K562 (cell line): ENCODE measurements at regions not wholly inside any gene's neighbourhood (a gene's known extent, or its start where the extent isn't known, plus 50 kb on each side); places are given as distances from the start of the nearest gene placed in this dataset.

Source experiments
- ATAC-seq: fragments of 200-7000 bp; cut with Tn5 transposase; 3 replicates; pipeline ENCODE4 v1.9.1; 2020; ENCODE audit warnings: moderate library complexity
- BruUV-seq: library from RNA; stranded (reverse); fragments of 400-500 nt; replicated peaks from 2 replicates; lab custom pipeline; 2021; lab: Mats Ljungman, UMichigan
- CTCF ChIA-PET: fragments of 300-600 bp; formaldehyde crosslinking; extraction: SDS; loops from one replicate; lab custom pipeline; 2021; ENCODE audit warnings: low intra/inter-chr PET ratio; lab: Yijun Ruan, JAX
- POLR2A ChIA-PET: fragments of 300-600, 350-650 bp; sonication (Branson Sonifier 250); formaldehyde crosslinking; extraction: SDS; loops from one replicate; lab custom pipeline; 2021; ENCODE audit warnings: antibody characterized with exemption, inconsistent platforms; lab: Yijun Ruan, JAX
- DNase-seq, 4 experiments: peaks; one replicate each; pipeline versions ENCODE4 v3.0.0 to v3.0.0-alpha.2; 2011 to 2018; ENCODE audit warnings: low spot score in 3 of 4, mixed read lengths in 3 of 4; ENCODE audit errors: extremely low read depth in 1 of 4
- FAIRE-seq: peaks from 2 replicates; lab custom pipeline; 2011; peaks lifted over from hg19 to GRCh38; lab: Jason Lieb, UNC
- H2AFZ ChIP-seq: 2 replicates; pipeline ENCODE4 v1.6.0; 2011; ENCODE audit warnings: low read depth, low read length, control low read depth, inconsistent platforms
- H3K27ac ChIP-seq: fragments of 200-600 bp; 3 replicates; pipeline ENCODE4 v1.8.0; 2011; ENCODE audit warnings: low read depth, mild to moderate bottlenecking, control low read depth, inconsistent platforms, low read length, moderate library complexity, mixed read lengths; ENCODE audit errors: extremely low read depth
- H3K27me3 ChIP-seq, 2 experiments: fragments of 300-600 bp in 1 of 2; 2 replicates in 1 of 2; 3 replicates in 1 of 2; pipeline versions ENCODE4 v1.6.0 to v1.8.0; 2011; ENCODE audit warnings: inconsistent platforms in 2 of 2, low read length in 2 of 2, mild to moderate bottlenecking in 1 of 2, mixed read lengths in 1 of 2, moderate library complexity in 1 of 2; ENCODE audit not compliant: control insufficient read depth in 2 of 2, insufficient read depth in 2 of 2
- H3K36me3 ChIP-seq: fragments of 300-600 bp; 3 replicates; pipeline ENCODE4 v1.8.0; 2011; ENCODE audit warnings: mild to moderate bottlenecking, low read length, inconsistent platforms; ENCODE audit not compliant: control insufficient read depth, insufficient read depth
- H3K4me1 ChIP-seq, 2 experiments: fragments of 200-600 bp in 1 of 2; replicated peaks in 1 of 2; 2 replicates in 1 of 2; 3 replicates in 1 of 2; pipeline versions ENCODE4 v1.5.1 to v1.8.0; 2011; ENCODE audit warnings: inconsistent platforms in 2 of 2, low read length in 2 of 2, mild to moderate bottlenecking in 1 of 2, mixed read lengths in 1 of 2, moderate library complexity in 1 of 2; ENCODE audit not compliant: control insufficient read depth in 2 of 2, insufficient read depth in 2 of 2
- H3K4me2 ChIP-seq: 2 replicates; pipeline ENCODE4 v1.6.1; 2011; ENCODE audit warnings: low read length, control low read depth, inconsistent platforms, mixed read lengths; ENCODE audit not compliant: insufficient read depth
- H3K4me3 ChIP-seq: fragments of 200-600 bp; sonication (generic), shearing (Covaris generic); 2 replicates; pipeline ENCODE4 v1.5.1; 2016; ENCODE audit warnings: control low read depth, inconsistent platforms
- H3K79me2 ChIP-seq: fragments of 200-600 bp; 3 replicates; pipeline ENCODE4 v1.8.0; 2011; ENCODE audit warnings: low read length, inconsistent platforms; ENCODE audit not compliant: control insufficient read depth, insufficient read depth
- H3K9ac ChIP-seq, 2 experiments: 2 replicates each; pipeline versions ENCODE4 v1.6.0 to v1.6.1; 2011; ENCODE audit warnings: low read depth in 2 of 2, low read length in 2 of 2, control low read depth in 1 of 2, inconsistent platforms in 1 of 2, mild to moderate bottlenecking in 1 of 2, mixed read lengths in 1 of 2; ENCODE audit not compliant: insufficient read depth in 1 of 2
- H3K9me1 ChIP-seq: one replicate; pipeline ENCODE4 v1.6.0; 2011; ENCODE audit warnings: inconsistent platforms, mild to moderate bottlenecking, low read length, moderate library complexity; ENCODE audit not compliant: control insufficient read depth, insufficient read depth
- H3K9me3 ChIP-seq: replicated peaks from 2 replicates; pipeline ENCODE4 v1.5.1; 2011; ENCODE audit warnings: low read depth, low read length, inconsistent platforms; ENCODE audit not compliant: control insufficient read depth, insufficient read depth
- H4K20me1 ChIP-seq: replicated peaks from 2 replicates; pipeline ENCODE4 v1.6.1; 2011; ENCODE audit warnings: low read length, inconsistent platforms, mixed read lengths; ENCODE audit not compliant: control insufficient read depth, insufficient read depth
- ASH1L ChIP-seq: fragments of 450-650 bp; IDR thresholded peaks from 2 replicates; pipeline ENCODE4 v1.6.1; 2018; ENCODE audit warnings: borderline replicate concordance, mild to moderate bottlenecking, low read depth; ENCODE audit not compliant: partially characterized antibody
- ELF2 ChIP-seq: fragments of 250-450 bp; sonication (Bioruptor Pico); IDR thresholded peaks from 2 replicates; pipeline ENCODE4 v1.5.0; 2021; ENCODE audit warnings: mild to moderate bottlenecking
- NR3C1 ChIP-seq: sonication (generic); formaldehyde crosslinking; IDR thresholded peaks from 2 replicates; pipeline ENCODE4 v1.8.1; 2022; ENCODE audit warnings: missing genetic modification reagents
- PURB ChIP-seq: sonication (generic); formaldehyde crosslinking; IDR thresholded peaks from 2 replicates; pipeline ENCODE4 v1.9.0; 2021; ENCODE audit warnings: low read depth, mild to moderate bottlenecking, missing genetic modification reagents
- RAD21 ChIP-seq, 2 experiments: fragments of 250-450 bp in 1 of 2; fragments of 450-650 bp in 1 of 2; sonication (Bioruptor Pico) in 1 of 2; formaldehyde crosslinking in 1 of 2; IDR thresholded peaks in 1 of 2; conservative IDR thresholded peaks in 1 of 2; 2 replicates each; pipeline versions ENCODE4 v1.4.0 to v1.8.0; 2020 to 2022; ENCODE audit warnings: mild to moderate bottlenecking in 2 of 2, moderate library complexity in 1 of 2
- SAFB ChIP-seq: fragments of 200-400 bp; formaldehyde crosslinking; IDR thresholded peaks from 2 replicates; pipeline ENCODE4 v1.6.1; 2017; ENCODE audit warnings: low read depth, low read length, borderline replicate concordance
- SNRNP70 ChIP-seq: fragments of 200-400 bp; formaldehyde crosslinking; optimal IDR thresholded peaks from 2 replicates; pipeline ENCODE3; 2017; ENCODE audit warnings: low read depth, low read length
- ZNF311 ChIP-seq: fragments of 250-450 bp; sonication (Bioruptor Pico); IDR thresholded peaks from 2 replicates; pipeline ENCODE4 v1.4.0; 2020; ENCODE audit warnings: mild to moderate bottlenecking, moderate library complexity
- WGBS: fragments of 100-300 bp; shearing (Covaris generic); methylation state at CpG from one replicate; pipeline ENCODE4 v1.1.6; 2016; ENCODE audit warnings: low coverage, mixed read lengths; ENCODE audit not compliant: insufficient coverage; ENCODE audit errors: missing lambda C conversion rate; 5-methylcytosine and 5-hydroxymethylcytosine counted together
- in situ Hi-C: fragments of 300-500 bp; cut with MboI; formaldehyde crosslinking; loops from 4 replicates; pipeline ENCODE4 v1.15.0; 2018; ENCODE audit warnings: inconsistent platforms, mixed read lengths
- intact Hi-C: fragments of 100-400 bp; cut with micrococcal nuclease; formaldehyde crosslinking; loops from 2 replicates; pipeline ENCODE4 v1.14.2; 2022
- TF ChIP-seq, protein P1 (sequence below): fragments of 450-650 bp; formaldehyde crosslinking; IDR thresholded peaks from 2 replicates; pipeline ENCODE4 v1.4.0; 2020; ENCODE audit warnings: mild to moderate bottlenecking, moderate library complexity
- TF ChIP-seq, protein P2 (sequence below): fragments of 250-450 bp; sonication (Bioruptor Pico); IDR thresholded peaks from 2 replicates; pipeline ENCODE4 v1.4.0; 2020; ENCODE audit warnings: mild to moderate bottlenecking
- TF ChIP-seq, protein P3 (sequence below): fragments of 250-450 bp; sonication (Bioruptor Pico); IDR thresholded peaks from 2 replicates; pipeline ENCODE4 v1.4.0; 2020; ENCODE audit warnings: mild to moderate bottlenecking, moderate library complexity
- TF ChIP-seq, protein P4 (sequence below): sonication (generic); formaldehyde crosslinking; IDR thresholded peaks from 2 replicates; pipeline ENCODE4 v1.8.0; 2023; ENCODE audit warnings: mild to moderate bottlenecking, missing genetic modification reagents

DNA sequence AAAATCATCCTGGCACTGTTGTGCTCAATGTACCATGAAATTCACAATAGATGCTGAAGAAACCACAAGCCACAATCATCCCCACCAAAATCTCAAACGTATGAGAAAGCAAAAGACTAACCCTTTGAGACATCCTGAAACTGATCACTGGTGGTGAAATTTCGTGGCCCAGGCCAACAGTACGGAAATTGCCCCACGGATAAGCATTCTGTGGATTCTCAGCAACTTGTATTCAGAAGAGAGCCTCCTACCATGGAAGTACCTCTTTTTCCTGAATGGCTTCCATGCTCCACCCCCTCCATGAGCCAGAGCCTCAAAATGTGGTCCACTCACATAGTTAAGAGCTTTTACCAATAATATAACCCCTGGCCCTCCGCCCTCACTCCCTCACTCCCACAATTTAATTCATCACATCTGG, 163.9 kb upstream of the AUTS2 start:
- ATAC-seq (no peak), FAIRE-seq (no peak), DNase-seq (no peak)
- Histone ChIP-seq H3K36me3 (no peaks in the 10 kb centered on the region), H3K27ac (no peak overlapping the region), H3K27me3 (peaks cover 0 to 9% of the 10 kb centered on the region in 2 experiments; a peak in 3 of 5 replicates), H3K79me2 (no peaks in the 10 kb centered on the region), H3K9ac (no peak overlapping the region), H3K4me3 (no peak overlapping the region), H3K4me1 (no peaks in the 10 kb centered on the region; a peak in 1 of 5 replicates), H3K9me1 (no peaks in the 10 kb centered on the region), H3K9me3 (no peaks in the 10 kb centered on the region), H4K20me1 (no peaks in the 10 kb centered on the region), H3K4me2 (no peak overlapping the region), H2AFZ (no peak overlapping the region)
- intact Hi-C loops: no loop called here
- WGBS: 1% methylated on average over 5 of the region's 5 CpGs
- in situ Hi-C loops: no loop called here
- ChIA-PET CTCF (no interaction called here), POLR2A (no interaction called here)
- no TSS peak for BruUV-seq
- TF ChIP-seq, protein P1, sequence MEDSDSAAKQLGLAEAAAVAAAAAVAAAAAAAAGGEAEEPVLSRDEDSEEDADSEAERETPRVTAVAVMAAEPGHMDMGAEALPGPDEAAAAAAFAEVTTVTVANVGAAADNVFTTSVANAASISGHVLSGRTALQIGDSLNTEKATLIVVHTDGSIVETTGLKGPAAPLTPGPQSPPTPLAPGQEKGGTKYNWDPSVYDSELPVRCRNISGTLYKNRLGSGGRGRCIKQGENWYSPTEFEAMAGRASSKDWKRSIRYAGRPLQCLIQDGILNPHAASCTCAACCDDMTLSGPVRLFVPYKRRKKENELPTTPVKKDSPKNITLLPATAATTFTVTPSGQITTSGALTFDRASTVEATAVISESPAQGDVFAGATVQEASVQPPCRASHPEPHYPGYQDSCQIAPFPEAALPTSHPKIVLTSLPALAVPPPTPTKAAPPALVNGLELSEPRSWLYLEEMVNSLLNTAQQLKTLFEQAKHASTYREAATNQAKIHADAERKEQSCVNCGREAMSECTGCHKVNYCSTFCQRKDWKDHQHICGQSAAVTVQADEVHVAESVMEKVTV: no peak
- no peak for TF ChIP-seq SNRNP70
- TF ChIP-seq ASH1L: no peak
- TF ChIP-seq, protein P2, sequence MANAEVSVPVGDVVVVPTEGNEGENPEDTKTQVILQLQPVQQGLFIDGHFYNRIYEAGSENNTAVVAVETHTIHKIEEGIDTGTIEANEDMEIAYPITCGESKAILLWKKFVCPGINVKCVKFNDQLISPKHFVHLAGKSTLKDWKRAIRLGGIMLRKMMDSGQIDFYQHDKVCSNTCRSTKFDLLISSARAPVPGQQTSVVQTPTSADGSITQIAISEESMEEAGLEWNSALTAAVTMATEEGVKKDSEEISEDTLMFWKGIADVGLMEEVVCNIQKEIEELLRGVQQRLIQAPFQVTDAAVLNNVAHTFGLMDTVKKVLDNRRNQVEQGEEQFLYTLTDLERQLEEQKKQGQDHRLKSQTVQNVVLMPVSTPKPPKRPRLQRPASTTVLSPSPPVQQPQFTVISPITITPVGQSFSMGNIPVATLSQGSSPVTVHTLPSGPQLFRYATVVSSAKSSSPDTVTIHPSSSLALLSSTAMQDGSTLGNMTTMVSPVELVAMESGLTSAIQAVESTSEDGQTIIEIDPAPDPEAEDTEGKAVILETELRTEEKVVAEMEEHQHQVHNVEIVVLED (CRISPR knock-in tag): no peak
- no peak for TF ChIP-seq PURB
- TF ChIP-seq, protein P3, sequence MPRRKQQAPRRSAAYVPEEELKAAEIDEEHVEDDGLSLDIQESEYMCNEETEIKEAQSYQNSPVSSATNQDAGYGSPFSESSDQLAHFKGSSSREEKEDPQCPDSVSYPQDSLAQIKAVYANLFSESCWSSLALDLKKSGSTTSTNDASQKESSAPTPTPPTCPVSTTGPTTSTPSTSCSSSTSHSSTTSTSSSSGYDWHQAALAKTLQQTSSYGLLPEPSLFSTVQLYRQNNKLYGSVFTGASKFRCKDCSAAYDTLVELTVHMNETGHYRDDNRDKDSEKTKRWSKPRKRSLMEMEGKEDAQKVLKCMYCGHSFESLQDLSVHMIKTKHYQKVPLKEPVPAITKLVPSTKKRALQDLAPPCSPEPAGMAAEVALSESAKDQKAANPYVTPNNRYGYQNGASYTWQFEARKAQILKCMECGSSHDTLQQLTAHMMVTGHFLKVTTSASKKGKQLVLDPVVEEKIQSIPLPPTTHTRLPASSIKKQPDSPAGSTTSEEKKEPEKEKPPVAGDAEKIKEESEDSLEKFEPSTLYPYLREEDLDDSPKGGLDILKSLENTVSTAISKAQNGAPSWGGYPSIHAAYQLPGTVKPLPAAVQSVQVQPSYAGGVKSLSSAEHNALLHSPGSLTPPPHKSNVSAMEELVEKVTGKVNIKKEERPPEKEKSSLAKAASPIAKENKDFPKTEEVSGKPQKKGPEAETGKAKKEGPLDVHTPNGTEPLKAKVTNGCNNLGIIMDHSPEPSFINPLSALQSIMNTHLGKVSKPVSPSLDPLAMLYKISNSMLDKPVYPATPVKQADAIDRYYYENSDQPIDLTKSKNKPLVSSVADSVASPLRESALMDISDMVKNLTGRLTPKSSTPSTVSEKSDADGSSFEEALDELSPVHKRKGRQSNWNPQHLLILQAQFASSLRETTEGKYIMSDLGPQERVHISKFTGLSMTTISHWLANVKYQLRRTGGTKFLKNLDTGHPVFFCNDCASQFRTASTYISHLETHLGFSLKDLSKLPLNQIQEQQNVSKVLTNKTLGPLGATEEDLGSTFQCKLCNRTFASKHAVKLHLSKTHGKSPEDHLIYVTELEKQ: no peak
- TF ChIP-seq RAD21 (CRISPR knock-in tag; conservative IDR thresholded peaks at IDR 0.05 in 1 of 2, IDR thresholded peaks at IDR 0.05 in 1 of 2): no peak
- TF ChIP-seq SAFB: no peak
- no peak for TF ChIP-seq ZNF311 (CRISPR knock-in tag)
- no peak for TF ChIP-seq ELF2 (CRISPR knock-in tag)
- TF ChIP-seq NR3C1 (CRISPR knock-in tag): no peak
- TF ChIP-seq, protein P4, sequence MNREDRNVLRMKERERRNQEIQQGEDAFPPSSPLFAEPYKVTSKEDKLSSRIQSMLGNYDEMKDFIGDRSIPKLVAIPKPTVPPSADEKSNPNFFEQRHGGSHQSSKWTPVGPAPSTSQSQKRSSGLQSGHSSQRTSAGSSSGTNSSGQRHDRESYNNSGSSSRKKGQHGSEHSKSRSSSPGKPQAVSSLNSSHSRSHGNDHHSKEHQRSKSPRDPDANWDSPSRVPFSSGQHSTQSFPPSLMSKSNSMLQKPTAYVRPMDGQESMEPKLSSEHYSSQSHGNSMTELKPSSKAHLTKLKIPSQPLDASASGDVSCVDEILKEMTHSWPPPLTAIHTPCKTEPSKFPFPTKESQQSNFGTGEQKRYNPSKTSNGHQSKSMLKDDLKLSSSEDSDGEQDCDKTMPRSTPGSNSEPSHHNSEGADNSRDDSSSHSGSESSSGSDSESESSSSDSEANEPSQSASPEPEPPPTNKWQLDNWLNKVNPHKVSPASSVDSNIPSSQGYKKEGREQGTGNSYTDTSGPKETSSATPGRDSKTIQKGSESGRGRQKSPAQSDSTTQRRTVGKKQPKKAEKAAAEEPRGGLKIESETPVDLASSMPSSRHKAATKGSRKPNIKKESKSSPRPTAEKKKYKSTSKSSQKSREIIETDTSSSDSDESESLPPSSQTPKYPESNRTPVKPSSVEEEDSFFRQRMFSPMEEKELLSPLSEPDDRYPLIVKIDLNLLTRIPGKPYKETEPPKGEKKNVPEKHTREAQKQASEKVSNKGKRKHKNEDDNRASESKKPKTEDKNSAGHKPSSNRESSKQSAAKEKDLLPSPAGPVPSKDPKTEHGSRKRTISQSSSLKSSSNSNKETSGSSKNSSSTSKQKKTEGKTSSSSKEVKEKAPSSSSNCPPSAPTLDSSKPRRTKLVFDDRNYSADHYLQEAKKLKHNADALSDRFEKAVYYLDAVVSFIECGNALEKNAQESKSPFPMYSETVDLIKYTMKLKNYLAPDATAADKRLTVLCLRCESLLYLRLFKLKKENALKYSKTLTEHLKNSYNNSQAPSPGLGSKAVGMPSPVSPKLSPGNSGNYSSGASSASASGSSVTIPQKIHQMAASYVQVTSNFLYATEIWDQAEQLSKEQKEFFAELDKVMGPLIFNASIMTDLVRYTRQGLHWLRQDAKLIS (CRISPR knock-in tag): no peak
